HG03342 (cell line): ENCODE measurements at regions not wholly inside any gene's neighbourhood (a gene's known extent, or its start where the extent isn't known, plus 50 kb on each side); places are given as distances from the start of the nearest gene placed in this dataset.
"Not testable (repeated sequence)": the region's sequence is repeated elsewhere in the genome, so short reads cannot be mapped to it uniquely, and the experiment has no call there.

Source experiments
- ATAC-seq: cut with Tn5 transposase; IDR thresholded peaks from one replicate; pipeline ENCODE4 v1.9.1; 2021; ENCODE audit warnings: mild to moderate bottlenecking, moderate library complexity; ENCODE audit not compliant: unreplicated experiment

DNA sequence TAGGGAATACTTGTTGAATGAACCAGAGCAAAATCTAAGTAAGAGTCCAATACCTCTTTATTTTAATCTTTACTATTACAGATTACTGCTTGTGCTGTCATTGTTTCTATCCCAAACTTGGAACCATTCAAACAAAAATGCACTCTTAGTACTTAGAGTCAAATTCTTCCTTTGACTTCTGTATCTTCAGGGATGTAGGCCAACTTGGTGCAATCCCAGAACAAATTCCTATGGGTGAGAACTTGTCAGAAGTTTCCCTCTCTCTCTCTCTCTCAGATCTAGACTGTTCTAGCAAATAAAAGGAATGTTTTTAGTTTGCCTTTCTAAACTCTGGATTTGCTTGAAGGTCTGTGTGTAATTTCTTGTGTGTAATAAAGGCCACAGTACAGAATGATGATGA, 329.0 kb upstream of the TMTC4 start:
- no peak for ATAC-seq

DNA sequence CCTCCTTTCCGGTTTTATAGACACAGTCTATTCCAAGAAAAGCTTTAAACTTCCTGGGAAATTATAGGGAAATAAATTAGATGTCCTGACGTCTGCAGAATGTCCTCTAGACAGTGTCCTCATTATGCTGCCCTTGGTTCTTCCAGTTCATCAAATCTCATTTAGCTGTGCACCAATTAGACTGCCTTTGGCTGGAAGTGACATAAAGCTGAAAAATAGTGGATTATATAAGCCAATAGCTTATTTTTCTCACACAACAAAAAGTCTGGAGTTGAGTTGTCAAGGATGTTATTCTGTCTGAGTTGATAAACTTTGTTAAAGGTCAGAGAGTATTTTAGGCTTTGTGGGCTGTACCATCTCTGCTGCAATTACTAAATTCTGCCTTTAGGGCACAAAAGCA, 314.8 kb upstream of the TMTC4 start:
- no peak for ATAC-seq

DNA sequence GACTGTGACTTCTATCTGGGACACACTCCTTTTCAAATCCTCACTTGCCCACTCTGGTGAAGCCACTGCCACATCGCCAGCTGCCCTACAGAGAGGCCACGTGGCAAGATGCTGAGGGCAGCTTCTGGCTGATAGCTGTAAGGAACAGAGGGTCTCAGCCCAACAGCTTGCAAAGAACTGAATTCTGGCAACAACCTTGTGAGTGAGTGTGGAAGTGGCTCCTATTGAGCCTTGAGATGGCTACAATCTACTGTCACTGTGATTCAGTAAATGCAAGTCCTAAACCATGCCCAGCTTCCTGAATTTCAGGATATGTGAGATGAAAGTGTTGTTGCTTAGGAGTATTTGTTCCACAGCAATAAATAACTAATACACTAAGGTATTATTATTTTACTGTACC, 314.3 kb upstream of the TMTC4 start:
- ATAC-seq = no peak

DNA sequence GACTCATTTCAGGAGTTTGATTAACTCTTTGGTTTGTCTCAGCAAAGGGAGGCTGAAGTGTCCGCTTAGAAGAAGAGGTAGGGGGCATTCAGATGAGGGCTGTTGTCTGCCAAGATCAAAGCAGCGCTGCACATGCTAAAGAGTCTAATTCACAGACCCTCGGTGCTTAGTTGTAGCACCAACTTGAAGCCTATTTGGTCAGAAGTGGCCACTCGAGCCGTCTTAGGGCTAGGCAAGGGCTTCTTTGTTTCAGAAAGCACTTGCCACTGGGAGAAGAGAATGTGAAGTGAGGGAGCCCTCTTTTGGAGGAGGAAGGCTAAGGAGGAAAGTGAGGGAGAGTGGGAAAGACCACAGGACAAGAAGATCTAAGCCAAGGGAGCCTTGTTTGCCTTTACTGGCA, 313.4 kb upstream of the TMTC4 start:
- ATAC-seq = no peak

DNA sequence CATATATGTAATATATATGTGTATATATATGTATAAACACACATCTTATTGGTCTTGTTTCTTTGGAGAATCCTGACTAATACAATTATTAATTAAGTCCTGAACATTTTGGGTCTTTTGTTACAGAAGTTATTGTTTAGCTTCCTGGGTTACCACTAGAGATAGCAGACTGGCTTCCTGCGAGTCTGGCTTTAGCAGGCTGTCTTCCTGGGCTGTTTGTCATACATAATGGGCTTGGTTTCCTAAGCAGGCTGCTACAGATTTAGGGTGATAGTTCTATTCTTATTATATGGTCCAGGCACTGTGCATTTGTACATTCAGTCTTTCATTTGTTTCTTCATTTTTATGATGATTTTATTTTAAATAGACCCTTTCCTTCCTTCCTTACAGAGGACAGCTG, 312.0 kb upstream of the TMTC4 start:
- ATAC-seq = no peak

DNA sequence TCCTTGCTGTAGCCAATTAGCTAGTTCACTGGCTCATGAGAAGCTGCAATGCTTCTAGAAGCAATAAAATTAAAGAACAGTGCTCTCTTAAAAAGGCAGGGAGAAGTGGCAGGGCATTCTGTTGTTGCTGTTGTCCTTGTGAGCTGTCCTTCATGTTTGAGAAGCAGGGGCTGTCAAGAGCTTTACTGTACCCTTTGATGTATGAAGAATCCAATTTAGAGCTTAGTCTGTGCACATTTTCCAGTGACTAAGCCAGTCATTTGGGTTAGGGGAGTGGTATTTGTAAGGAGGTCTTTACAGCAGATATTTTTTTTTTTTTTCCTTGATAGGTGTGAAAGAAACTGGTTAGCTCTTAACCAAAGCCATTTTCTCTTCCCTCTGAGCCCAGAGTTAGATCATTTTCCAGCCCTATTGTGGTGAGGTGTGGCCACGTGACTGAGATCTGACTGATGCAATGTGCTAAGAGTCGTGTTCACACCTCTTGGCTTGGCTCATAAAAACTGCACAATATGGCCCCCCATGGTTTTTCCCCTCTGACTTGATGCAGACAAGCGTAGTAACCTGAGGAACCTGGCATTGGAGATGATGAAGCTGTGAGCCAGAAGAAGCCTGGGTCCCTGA, 309.6 kb upstream of the TMTC4 start:
- no peak for ATAC-seq

DNA sequence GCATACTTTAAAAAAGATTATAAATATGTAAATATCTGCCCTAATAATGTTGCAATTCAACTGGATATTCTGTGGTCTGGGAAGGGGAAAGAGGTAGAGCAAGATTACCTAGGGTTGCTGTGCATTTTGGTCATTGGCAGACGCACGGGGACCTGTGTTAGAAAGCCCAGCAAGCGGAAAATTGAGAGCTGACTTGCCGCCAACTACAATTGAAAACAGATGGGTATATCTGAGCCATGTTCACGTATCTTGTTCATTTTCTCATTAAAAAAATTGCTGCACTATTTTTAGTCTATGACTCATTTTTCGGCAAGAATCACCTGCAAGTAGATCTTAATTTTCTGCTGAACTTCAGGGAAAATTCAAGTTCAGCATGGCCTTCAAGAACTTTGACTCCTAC, 308.5 kb upstream of the TMTC4 start:
- no peak for ATAC-seq

DNA sequence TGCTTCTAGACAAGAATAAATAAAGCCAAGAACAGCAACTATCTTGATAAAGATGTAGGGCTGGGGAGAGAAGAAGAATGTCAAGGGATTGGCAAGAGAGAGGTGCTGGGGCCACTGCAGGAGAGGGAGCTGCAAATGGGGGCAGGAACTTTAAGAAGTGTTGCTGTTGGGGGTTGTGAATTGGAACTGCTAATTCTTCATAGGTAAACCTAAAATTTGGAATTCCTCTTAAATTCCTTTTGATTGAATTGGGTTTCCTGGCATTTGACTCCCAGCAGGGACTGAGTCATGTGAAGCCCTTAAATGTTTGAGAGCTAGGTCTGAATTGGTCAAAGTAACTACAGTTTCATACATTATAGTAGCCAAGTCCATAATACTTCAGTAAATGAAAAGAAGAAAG, 305.6 kb upstream of the TMTC4 start:
- no peak for ATAC-seq

DNA sequence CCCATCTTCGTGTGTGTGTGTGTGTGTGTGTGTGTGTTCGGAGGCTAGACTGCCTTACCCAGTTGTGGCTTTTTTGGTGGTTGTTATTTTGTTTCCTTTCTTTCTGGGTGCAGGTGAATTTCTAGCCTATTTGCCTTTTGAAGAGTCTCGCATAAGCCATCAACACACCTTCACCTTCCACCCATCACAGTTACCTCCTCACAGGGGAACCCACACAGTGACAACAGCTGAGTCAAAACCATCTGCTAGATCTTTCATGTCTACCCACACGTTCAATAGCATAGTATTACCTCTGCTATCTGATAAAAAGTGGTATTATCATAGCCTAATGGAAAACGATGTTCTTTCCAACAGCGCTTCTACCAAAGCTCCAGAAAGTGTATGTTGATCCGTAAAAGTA, 303.2 kb upstream of the TMTC4 start:
- no peak for ATAC-seq

DNA sequence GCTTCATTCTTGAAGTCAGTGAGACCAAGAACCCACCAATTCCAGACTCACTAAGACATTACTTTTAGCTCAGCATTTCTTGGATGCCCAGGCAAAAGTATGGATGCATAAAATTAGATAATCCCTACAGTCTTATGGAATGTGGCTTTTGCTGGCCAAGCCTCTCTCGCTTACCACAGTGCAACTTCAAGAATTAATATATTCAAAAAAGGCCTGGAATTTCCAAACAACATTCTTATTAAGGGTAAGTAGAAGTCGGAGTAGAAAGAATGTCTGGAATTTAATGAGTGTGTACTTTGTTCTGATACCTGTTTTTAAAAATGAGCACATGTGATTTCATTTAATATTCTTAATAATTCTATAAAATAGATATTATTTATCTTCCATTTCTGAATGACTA, 302.4 kb upstream of the TMTC4 start:
- no peak for ATAC-seq

DNA sequence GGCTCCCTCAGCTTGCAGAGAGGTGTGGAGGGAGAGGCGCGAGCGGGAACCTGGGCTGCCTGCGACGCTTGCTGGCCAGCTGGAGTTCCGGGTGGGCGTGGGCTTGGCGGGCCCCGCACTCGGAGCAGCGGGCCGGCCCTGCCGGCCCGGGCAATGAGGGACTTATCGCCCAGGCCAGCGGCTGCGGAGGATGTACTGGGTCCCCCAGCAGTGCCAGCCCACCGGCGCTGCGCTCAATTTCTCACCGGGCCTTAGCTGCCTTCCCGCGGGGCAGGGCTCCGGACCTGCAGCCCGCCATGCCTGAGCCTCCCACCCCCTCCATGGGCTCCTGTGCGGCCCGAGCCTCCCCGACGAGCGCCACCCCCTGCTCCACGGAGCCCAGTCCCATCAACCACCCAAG, 301.1 kb upstream of the TMTC4 start:
- not testable (repeated sequence) for ATAC-seq

DNA sequence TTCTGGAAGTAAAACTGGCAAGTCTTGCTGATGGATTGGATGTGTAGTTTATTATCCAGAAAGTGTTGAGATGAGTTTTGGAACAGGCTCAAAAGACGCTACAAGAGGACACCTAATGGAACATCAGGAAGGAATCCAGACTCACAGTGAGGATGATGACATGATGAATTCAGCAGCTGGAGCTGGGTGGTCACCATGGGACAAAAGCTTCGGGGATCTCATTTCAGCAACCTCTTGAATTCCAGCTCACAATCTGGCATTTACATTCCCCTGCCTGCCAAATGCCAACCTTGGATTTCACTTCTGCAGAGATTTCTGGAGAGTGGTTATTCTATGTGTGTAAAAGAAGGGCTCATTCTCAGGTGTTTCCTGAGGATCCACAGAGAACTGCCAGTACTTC, 288.0 kb upstream of the TMTC4 start:
- no peak for ATAC-seq

DNA sequence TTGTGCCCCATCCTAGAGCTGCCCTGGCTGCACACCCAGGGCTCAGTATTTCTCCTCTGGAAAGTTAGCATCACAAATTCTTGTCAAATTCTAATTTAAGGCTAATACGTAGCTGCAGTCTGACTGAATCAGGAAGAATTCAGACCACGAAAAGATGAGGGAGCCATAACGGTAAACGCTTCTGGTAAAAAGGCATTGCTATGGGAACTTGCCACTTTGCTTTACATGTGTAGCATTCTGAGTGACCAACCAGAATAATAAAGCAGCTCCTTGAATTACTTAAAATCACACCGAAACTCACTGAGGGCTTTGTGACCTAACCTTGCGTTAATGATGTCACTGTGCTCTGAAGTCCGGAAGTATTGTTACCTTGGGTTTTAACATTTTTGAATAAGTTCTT, 286.6 kb upstream of the TMTC4 start:
- no peak for ATAC-seq

DNA sequence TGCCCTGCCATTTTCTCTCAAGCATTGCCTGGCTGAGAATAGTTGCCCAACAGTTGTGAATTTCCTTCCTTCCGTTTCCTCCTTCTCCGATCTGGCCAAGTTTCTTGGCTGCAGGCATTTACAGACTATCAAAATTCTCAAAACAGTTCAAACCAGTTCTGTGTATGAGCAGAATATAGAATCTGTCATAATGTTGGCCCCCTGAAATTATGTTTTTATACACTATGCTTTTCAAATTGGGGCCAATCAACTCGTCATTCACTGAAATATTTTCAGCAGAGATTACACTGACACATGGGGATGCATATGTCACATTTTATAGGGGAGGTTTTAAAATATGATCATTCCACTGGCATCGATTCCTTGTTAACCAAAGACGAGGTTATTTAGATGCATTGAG, 284.2 kb upstream of the TMTC4 start:
- no peak for ATAC-seq

DNA sequence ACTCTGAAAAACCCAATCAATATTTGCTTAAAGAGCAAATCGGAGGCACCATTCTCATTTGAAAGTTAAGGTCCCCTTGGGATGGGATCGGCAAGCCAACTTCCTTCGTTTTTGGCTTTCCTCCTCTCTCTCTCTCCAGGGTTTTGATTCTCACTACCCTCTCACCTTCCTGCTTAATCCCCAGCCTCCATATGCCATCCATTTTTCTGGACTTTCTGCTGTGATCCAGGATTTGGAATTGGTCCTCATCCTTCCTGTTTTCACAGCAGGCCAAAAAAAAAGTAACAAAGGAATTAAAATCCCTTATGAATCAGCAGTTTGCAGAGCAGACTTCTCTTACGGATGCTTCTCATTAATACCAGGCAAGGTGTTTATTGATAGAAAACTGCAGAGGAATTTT, 283.1 kb upstream of the TMTC4 start:
- ATAC-seq = no peak

DNA sequence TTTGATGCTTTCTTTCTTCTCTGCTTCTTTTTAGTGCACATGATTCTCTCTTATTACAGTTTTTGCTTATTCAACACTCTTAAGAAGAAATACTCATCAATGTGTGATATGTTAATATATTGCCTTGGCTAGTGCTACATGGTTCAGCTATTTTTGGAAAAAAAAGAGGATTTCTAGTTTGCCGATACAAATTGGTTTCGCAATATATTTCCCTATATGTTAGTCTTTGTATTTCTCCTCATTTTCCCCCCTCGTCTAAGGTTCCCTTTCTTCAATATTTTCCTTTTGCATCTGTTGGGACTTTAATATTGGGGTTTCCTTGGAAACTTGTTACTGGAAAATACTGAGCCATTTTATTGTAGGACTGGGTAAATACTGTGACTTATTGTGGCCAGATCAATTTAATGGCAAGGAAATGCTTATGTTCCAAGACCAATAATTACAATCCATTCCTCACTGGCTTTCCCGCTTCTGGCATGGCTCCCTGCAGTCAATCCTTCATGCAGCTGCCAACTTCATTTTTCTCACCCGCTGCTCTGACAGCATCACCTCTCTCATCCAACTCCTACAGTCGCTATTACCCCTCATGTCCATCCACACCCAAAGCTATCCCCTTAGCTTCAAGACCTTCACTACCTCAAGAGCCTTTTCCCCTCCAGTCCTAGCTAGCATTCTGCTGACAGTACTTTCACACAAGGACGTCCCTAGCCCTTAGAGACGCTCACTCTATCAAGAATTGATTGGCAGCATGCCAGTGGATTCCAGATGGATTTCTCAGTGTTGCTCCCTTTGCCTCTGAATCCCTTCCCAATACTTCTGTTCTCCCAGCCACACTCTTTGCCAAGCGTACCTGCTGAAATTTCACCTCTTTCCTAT, 280.1 kb upstream of the TMTC4 start:
- no peak for ATAC-seq

DNA sequence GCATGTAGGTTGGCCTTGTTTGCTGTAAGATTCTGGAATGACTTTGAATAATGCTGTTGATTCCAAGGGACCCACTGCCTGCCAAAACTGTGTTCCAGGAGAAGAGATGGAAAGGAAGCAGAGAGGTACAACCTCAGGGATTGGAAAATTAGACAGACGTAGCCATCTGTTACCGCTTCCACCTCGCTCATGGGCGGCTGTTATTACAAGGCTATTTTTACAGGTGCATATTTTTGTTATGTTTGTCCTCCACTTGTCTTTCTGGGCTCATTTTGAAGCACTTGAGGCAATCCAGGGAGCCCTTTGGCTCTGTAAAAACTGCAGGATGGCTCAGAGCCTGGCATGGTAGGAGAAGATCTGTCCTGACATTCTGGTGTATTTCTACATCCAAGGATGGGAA, 276.4 kb upstream of the TMTC4 start:
- no peak for ATAC-seq

DNA sequence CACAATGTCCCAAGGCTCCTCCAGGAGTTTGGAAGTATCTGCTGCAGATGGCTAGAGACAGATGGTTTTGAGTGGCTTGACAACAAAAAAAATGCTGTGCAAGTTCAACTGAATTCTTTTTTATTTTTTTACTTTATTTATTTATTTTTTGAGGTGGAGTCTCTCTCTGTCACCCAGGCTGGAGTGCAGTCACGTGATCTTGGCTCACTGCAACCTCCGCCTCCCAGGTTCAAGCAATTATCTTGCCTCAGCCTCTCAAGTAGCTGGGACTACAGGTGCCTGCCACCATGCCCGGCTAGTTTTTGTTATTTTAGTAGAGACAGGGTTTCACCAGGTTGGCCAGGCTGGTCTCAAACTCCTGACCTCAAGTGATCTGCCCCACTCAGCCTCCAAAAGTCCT, 274.3 kb upstream of the TMTC4 start:
- not testable (repeated sequence) for ATAC-seq

DNA sequence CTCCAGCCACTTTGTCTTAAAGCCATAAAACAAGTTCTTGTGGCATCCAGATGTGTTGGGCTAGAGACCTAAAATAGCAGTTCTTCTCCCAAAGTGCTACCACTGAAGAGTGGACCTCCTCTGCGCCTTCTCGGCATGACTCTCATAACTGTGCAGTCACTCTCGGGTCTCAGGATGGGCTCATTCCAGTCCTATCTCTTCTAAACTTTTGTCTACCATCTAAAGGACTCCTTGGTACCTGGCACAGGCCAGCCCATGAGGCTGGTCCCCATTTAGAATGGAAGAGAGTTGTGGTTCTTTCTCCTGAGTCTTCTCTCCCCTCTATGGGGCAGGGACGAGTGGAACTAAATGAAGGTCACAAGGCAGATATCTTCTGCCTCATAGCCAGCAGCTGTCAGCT, 272.0 kb upstream of the TMTC4 start:
- no peak for ATAC-seq

DNA sequence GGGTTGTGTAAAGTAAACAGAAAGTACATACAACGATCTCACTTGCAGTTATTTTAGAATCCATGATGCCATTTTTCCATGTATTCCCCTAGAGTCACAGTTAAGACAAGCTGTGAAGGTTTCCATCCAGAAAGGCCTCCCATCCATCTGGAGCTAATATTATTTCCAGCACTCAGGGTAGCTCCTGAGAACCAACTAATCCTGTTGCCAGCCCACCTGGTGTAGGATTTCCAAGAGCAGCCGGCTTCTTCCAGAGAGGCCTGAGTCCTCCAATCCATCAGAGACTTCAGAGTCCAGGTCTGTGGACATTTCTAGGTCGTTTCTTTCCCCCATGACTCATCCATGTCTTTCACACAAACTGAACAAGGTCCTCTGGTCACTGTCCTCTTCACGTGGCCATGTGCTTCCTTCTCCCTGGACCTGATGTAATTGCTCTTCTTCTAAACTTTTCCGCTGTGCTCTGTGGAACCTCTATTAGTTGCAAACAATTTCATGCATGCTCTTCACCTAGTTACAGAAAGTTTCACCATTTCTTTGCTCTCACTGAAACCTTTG, 270.3 kb upstream of the TMTC4 start:
- ATAC-seq = no peak

DNA sequence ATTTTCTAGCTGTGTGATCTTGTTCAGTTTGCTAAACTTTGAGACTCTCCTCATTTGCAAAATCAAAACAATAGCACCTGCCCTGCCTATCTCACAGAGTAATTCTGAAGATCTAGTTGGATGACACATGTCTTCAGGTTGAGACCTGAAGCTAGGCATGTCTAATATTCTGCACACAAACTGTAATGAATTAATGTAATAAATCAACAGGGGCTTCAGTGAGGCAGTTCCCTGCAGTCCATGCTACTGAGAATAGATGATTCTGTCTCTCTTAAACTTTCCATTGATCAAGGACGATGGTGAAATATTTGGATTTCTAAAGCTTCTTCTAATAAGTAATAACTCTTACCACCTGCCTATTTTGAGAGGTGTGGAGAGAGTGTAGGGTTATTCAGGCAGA, 268.1 kb upstream of the TMTC4 start:
- ATAC-seq = no peak
